CD1c-positive myeloid dendritic cell (primary cell): ENCODE measurements at regions not wholly inside any gene's neighbourhood (a gene's known extent, or its start where the extent isn't known, plus 50 kb on each side); places are given as distances from the start of the nearest gene placed in this dataset.

Experiments
- DNase-seq: peaks from one replicate; pipeline ENCODE4 v3.0.0-alpha.2; 2016; ENCODE audit errors: extremely low spot score

GRCh38 chr3:188095431-188095830, 58.5 kb upstream of the LPP start:
- DNase-seq: no peak

GRCh38 chr3:188097791-188098190, 56.2 kb upstream of the LPP start:
- peak; percentile 63 for DNase-seq

GRCh38 chr3:188099907-188100306, 54.0 kb upstream of the LPP start:
- no peak for DNase-seq

- DNase-seq: no peak
Observed at GRCh38 chr3:188102861-188103547, 51.0 kb upstream of the LPP start.

- no peak for DNase-seq
Observed at GRCh38 chr3:188104050-188104449, 49.9 kb upstream of the LPP start.
